SK-N-SH (cell line): ENCODE measurements at regions not wholly inside any gene's neighbourhood (a gene's known extent, or its start where the extent isn't known, plus 50 kb on each side); places are given as distances from the start of the nearest gene placed in this dataset.

Experiments
- JUND ChIP-seq: IDR thresholded peaks from 2 replicates; pipeline ENCODE4 v1.4.0; 2012
- RCOR1 ChIP-seq: fragments of 150-350 bp; IDR thresholded peaks from 2 replicates; pipeline ENCODE4 v1.6.1; 2017; ENCODE audit warnings: antibody characterized with exemption, low read length
- SMC3 ChIP-seq: IDR thresholded peaks from 2 replicates; pipeline ENCODE4 v1.6.1; 2012; ENCODE audit warnings: low read depth, low read length, improper control_type of control experiment
- TF ChIP-seq, protein P1 (sequence below): IDR thresholded peaks from 2 replicates; pipeline ENCODE4 v1.4.0; 2012; ENCODE audit warnings: low read depth
- TF ChIP-seq, protein P2 (sequence below): fragments of 200-600 bp; sonication (generic); IDR thresholded peaks from 2 replicates; pipeline ENCODE4 v1.6.1; 2017; ENCODE audit warnings: antibody characterized with exemption, mild to moderate bottlenecking, moderate library complexity

DNA sequence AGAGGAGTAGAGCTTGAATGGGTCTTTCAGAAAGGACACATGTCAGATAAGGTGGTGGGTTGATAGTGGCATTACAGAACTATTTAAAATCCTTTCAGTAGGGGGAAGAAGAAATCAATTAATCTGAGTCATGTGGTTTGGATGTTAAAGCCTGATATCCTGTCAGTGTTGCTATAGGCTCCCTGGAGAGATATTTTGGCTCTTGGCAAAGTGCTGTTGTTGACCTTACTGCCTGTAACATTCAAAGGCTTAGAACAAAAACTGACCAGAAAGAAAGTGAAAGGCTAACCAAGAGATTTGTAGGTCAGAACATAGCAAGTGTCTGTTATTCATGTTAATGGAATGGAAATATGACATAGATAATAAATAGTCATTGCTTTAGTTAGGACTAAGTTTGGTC is 552.9 kb downstream of the DIPK2A start:
- TF ChIP-seq, protein P1, sequence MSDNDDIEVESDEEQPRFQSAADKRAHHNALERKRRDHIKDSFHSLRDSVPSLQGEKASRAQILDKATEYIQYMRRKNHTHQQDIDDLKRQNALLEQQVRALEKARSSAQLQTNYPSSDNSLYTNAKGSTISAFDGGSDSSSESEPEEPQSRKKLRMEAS, result no peak
- TF ChIP-seq, protein P2, sequence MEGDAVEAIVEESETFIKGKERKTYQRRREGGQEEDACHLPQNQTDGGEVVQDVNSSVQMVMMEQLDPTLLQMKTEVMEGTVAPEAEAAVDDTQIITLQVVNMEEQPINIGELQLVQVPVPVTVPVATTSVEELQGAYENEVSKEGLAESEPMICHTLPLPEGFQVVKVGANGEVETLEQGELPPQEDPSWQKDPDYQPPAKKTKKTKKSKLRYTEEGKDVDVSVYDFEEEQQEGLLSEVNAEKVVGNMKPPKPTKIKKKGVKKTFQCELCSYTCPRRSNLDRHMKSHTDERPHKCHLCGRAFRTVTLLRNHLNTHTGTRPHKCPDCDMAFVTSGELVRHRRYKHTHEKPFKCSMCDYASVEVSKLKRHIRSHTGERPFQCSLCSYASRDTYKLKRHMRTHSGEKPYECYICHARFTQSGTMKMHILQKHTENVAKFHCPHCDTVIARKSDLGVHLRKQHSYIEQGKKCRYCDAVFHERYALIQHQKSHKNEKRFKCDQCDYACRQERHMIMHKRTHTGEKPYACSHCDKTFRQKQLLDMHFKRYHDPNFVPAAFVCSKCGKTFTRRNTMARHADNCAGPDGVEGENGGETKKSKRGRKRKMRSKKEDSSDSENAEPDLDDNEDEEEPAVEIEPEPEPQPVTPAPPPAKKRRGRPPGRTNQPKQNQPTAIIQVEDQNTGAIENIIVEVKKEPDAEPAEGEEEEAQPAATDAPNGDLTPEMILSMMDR, result no peak
- TF ChIP-seq SMC3 (no peak), JUND (no peak), RCOR1 (no peak)
